ENCODE measurements at regions not wholly inside any gene's neighbourhood (a gene's known extent, or its start where the extent isn't known, plus 50 kb on each side); places are given as distances from the start of the nearest gene placed in this dataset.
A peak's percentile ranks its signal among the peaks of the same experiment; 100 is the strongest.

- no peak for TF ChIP-seq CTCF (IDR thresholded peaks at IDR 0.05)
- TF ChIP-seq POLR2A (IDR thresholded peaks at IDR 0.05), result no peak
- TF ChIP-seq POLR2AphosphoS5 (IDR thresholded peaks at IDR 0.05), result peak in 2 of 3 donors; percentile 18 to 29
These were observed 70.5 kb upstream of the XCR1 start for GRCh38 chr3:46097691-46098241.
